ENCODE measurements at regions not wholly inside any gene's neighbourhood (a gene's known extent, or its start where the extent isn't known, plus 50 kb on each side); places are given as distances from the start of the nearest gene placed in this dataset.

DNA sequence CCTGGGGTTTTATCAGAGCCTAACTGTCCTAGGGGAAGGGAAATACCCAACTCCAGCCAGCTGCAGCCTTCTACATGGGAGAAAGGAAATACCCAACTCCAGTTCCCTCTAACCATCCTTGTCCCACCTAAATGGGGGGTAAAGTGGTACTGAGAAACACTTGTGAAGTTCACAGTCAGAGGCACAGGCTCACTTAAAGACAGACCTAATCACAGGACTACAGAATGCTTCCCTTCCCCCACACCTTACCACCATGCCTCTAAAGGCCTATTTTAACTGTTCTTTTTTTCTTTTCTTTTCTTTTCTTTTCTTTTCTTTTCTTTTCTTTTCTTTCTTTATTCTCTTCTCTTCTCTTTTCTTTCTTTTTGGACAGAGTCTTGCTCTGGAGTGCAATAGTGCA is 324.6 kb downstream of the SPATA17 start:
- Histone ChIP-seq H3K36me3 (ENCODE audit: control insufficient read depth in 2 of 2, insufficient read depth in 2 of 2, low read length in 1 of 2) (no peaks in the 10 kb centered on the region), H3K27ac (ENCODE audit: low read depth in 1 of 2, low read length in 1 of 2) (no peak overlapping the region), H3K9me3 (ENCODE audit: control insufficient read depth in 2 of 2, insufficient read depth in 1 of 2, low read length in 1 of 2) (peaks cover 0 to 6% of the 10 kb centered on the region in 2 donors), H3K27me3 (ENCODE audit: control insufficient read depth in 2 of 2, insufficient read depth in 1 of 2, low read length in 1 of 2) (no peaks in the 10 kb centered on the region), H3K4me1 (ENCODE audit: control insufficient read depth in 2 of 2, insufficient read depth in 2 of 2, low read length in 2 of 2) (no peaks in the 10 kb centered on the region), H3K4me3 (ENCODE audit: low read length in 2 of 2) (no peak overlapping the region)
- DNase-seq (ENCODE audit: low read depth in 6 of 9, low spot score in 9 of 9), result no peak

DNA sequence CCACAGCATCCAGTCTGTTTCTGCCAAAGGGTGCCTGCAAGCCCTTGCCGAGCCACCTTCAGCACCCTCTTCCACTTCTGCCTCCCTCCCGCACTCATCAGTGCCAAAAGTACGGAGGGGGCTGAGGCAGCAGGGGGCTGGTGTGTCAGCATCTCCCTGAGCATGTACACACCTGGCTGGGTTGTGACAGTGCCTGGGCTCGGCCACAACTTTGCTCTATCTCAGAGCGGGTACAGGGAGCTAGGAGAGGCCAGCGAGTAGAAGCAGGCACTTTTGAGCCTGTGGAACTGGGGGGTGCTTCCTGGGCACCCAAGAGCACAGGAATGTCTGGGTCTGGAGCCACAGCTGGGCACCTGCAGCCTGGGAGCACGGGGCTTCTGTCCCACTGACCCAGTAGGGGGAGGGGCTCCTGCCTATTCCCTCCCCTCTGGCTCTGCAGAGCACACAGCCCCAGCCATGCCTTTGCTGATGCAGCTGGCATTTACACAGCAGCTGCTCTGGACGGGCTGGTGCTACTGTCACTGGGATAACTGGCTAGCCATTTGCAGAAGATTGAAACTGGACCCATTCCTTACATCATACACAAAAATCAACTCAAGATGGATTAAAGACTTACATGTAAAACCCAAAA is 319.8 kb upstream of the RRP15 start:
- Histone ChIP-seq H3K27ac (ENCODE audit: low read depth in 1 of 2, low read length in 1 of 2) (no peak overlapping the region), H3K36me3 (ENCODE audit: control insufficient read depth in 2 of 2, insufficient read depth in 2 of 2, low read length in 1 of 2) (no peaks in the 10 kb centered on the region), H3K27me3 (ENCODE audit: control insufficient read depth in 2 of 2, insufficient read depth in 1 of 2, low read length in 1 of 2) (no peaks in the 10 kb centered on the region), H3K4me1 (ENCODE audit: control insufficient read depth in 2 of 2, insufficient read depth in 2 of 2, low read length in 2 of 2) (no peaks in the 10 kb centered on the region), H3K9me3 (ENCODE audit: control insufficient read depth in 2 of 2, insufficient read depth in 1 of 2, low read length in 1 of 2) (peaks cover 0 to 20% of the 10 kb centered on the region in 2 donors), H3K4me3 (ENCODE audit: low read length in 2 of 2) (no peak overlapping the region)
- DNase-seq (ENCODE audit: low read depth in 6 of 9, low spot score in 9 of 9), result no peak
- 80% methylated on average over 8 of the region's 8 CpGs for WGBS

DNA sequence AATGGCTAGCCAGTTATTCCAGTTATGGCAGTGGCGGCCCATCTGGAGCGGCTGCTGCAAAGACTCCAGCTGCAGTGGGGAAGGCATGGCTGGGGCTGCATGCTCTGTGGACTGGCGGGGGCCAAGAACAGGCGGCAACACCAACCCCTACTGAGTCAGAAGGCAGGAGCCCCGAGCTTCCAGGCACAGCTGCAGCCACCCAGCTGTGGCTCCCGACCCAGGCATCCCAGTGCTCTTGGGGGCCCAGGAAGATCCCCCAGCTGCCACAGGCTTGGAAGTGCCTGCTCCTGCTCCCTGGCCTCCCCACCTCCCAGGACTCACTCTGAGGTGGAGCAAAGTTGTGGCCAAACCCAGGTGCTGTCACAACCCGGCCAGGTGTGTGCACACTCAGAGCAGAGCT is 317.0 kb upstream of the RRP15 start:
- H3K27me3 ChIP-seq (ENCODE audit: control insufficient read depth in 2 of 2, insufficient read depth in 1 of 2, low read length in 1 of 2), result no peaks in the 10 kb centered on the region
- H3K4me3 ChIP-seq (ENCODE audit: low read length in 2 of 2), result no peak overlapping the region
- no peak for DNase-seq (ENCODE audit: low read depth in 6 of 9, low spot score in 9 of 9)
- no peak overlapping the region for H3K27ac ChIP-seq (ENCODE audit: low read depth in 1 of 2, low read length in 1 of 2)
- 92% methylated on average over 7 of the region's 7 CpGs for WGBS
- peaks cover 0 to 20% of the 10 kb centered on the region in 2 donors for H3K9me3 ChIP-seq (ENCODE audit: control insufficient read depth in 2 of 2, insufficient read depth in 1 of 2, low read length in 1 of 2)
- no peaks in the 10 kb centered on the region for H3K4me1 ChIP-seq (ENCODE audit: control insufficient read depth in 2 of 2, insufficient read depth in 2 of 2, low read length in 2 of 2)
- no peaks in the 10 kb centered on the region for H3K36me3 ChIP-seq (ENCODE audit: control insufficient read depth in 2 of 2, insufficient read depth in 2 of 2, low read length in 1 of 2)

DNA sequence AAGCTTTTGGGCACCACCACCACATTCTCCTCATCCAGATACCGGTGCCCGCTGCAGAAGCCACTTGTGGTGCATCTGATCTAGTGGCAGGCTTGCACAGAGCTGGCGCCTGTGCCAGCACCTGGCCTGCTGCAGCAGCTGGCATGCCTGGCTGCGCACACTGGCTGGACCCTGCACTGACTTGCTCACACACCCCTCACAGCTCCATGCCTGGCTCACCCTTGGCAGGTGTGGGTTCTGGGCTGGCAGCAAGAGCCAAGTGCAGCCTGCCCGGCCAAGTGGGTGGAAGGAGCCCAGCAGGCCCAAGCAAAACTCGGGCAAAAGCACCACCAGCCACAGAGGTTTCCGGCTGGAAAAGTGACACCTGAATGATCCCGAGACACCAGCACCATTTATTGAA is 315.7 kb upstream of the RRP15 start:
- Histone ChIP-seq H3K9me3 (ENCODE audit: control insufficient read depth in 2 of 2, insufficient read depth in 1 of 2, low read length in 1 of 2) (peaks cover 0 to 20% of the 10 kb centered on the region in 2 donors), H3K4me1 (ENCODE audit: control insufficient read depth in 2 of 2, insufficient read depth in 2 of 2, low read length in 2 of 2) (no peaks in the 10 kb centered on the region), H3K27ac (ENCODE audit: low read depth in 1 of 2, low read length in 1 of 2) (no peak overlapping the region), H3K4me3 (ENCODE audit: low read length in 2 of 2) (no peak overlapping the region), H3K36me3 (ENCODE audit: control insufficient read depth in 2 of 2, insufficient read depth in 2 of 2, low read length in 1 of 2) (no peaks in the 10 kb centered on the region), H3K27me3 (ENCODE audit: control insufficient read depth in 2 of 2, insufficient read depth in 1 of 2, low read length in 1 of 2) (no peaks in the 10 kb centered on the region)
- DNase-seq (ENCODE audit: low read depth in 6 of 9, low spot score in 9 of 9), result no peak
- 87% methylated on average over 8 of the region's 8 CpGs for WGBS

DNA sequence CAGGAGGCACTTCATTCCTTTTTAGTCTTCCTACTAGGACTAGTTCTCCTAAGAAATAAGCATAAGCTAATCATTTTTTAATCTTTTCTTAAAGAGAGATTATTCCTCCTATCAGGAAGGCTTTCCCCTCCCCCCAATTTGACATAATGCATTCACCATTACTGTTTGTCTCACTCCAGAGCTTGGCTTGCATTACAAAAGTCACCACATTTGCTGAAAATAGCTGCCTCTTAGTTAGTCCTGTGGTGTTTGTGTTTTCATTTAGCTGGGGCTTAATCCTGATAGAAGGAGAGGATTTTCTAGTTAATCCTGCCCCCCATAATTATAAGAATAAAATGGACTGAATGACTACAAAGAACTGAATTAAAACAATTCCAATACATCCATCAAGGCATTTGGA is 307.1 kb upstream of the RRP15 start:
- H3K4me3 ChIP-seq (ENCODE audit: low read length in 2 of 2), result no peak overlapping the region
- H3K9me3 ChIP-seq (ENCODE audit: control insufficient read depth in 2 of 2, insufficient read depth in 1 of 2, low read length in 1 of 2), result no peaks in the 10 kb centered on the region
- no peaks in the 10 kb centered on the region for H3K36me3 ChIP-seq (ENCODE audit: control insufficient read depth in 2 of 2, insufficient read depth in 2 of 2, low read length in 1 of 2)
- H3K4me1 ChIP-seq (ENCODE audit: control insufficient read depth in 2 of 2, insufficient read depth in 2 of 2, low read length in 2 of 2), result no peaks in the 10 kb centered on the region
- no peak overlapping the region for H3K27ac ChIP-seq (ENCODE audit: low read depth in 1 of 2, low read length in 1 of 2)
- no peak for DNase-seq (ENCODE audit: low read depth in 6 of 9, low spot score in 9 of 9)
- no peaks in the 10 kb centered on the region for H3K27me3 ChIP-seq (ENCODE audit: control insufficient read depth in 2 of 2, insufficient read depth in 1 of 2, low read length in 1 of 2)

DNA sequence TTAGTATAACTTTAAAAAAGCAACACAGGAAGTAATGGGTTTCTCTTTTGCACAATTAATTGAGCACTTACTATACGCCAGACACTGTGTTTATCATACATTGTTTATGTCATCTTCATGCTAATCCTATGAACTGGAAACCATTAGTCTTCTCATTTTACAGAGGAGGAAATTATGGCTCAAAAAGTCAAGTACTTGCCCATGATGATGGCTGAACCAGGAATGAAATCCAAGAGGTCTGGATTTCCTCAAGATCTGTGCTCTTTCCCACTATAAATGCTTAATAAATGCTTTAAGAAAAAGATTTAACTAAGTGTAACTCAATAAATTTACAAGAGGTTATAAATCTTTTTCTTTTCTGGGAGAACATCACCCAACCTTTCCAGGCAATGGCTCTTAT is 303.7 kb upstream of the RRP15 start:
- DNase-seq (ENCODE audit: low read depth in 6 of 9, low spot score in 9 of 9), result no peak
- whole genome bisulfite sequencing, result 94% methylated on average over 1 of the region's 1 CpG

DNA sequence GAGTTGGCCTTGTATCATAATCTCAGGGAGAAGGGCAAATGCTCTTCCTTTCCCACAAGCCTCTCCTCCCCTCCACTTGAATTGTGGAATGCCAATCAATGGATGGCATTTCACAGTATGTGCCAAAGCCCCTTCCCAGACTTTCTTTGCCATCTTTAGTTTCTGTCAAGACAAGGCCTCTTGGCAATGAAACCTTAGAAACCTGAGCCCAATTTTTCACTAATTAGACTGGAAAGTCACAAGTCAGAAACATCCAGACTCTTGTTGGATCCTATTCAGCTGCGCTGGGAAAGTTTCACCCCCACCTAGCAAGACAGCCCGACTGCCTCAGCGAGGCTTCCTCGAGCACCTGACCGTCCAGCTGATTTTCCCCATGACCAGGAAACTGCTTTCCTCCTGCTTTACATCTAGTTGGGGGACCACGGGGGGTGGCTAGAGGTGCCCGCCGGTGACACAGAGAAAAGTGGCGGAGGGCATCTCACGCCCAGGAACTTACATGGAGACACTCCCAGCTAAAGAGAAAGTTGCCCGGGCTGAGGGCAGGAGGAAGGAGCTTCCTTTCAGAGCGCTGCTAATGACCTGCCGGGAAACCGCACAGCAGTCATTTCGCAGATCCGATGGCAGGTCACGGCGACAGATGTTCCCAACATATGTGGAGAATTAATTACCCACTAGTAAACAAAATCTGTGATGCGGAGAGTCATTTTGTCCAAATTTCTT is 302.6 kb upstream of the RRP15 start:
- no peak overlapping the region for H3K4me3 ChIP-seq (ENCODE audit: low read length in 2 of 2)
- no peak for DNase-seq (ENCODE audit: low read depth in 6 of 9, low spot score in 9 of 9)
- H3K27ac ChIP-seq (ENCODE audit: low read depth in 1 of 2, low read length in 1 of 2), result no peak overlapping the region
- no peaks in the 10 kb centered on the region for H3K4me1 ChIP-seq (ENCODE audit: control insufficient read depth in 2 of 2, insufficient read depth in 2 of 2, low read length in 2 of 2)
- 77% methylated on average over 19 of the region's 19 CpGs for WGBS
- H3K9me3 ChIP-seq (ENCODE audit: control insufficient read depth in 2 of 2, insufficient read depth in 1 of 2, low read length in 1 of 2), result no peaks in the 10 kb centered on the region
- no peaks in the 10 kb centered on the region for H3K36me3 ChIP-seq (ENCODE audit: control insufficient read depth in 2 of 2, insufficient read depth in 2 of 2, low read length in 1 of 2)
- no peaks in the 10 kb centered on the region for H3K27me3 ChIP-seq (ENCODE audit: control insufficient read depth in 2 of 2, insufficient read depth in 1 of 2, low read length in 1 of 2)

More for the DNA sequence above, 303.7 kb upstream of the RRP15 start:
- Histone ChIP-seq H3K27me3 (ENCODE audit: control insufficient read depth in 2 of 2, insufficient read depth in 1 of 2, low read length in 1 of 2) (no peaks in the 10 kb centered on the region), H3K36me3 (ENCODE audit: control insufficient read depth in 2 of 2, insufficient read depth in 2 of 2, low read length in 1 of 2) (no peaks in the 10 kb centered on the region), H3K27ac (ENCODE audit: low read depth in 1 of 2, low read length in 1 of 2) (no peak overlapping the region), H3K4me1 (ENCODE audit: control insufficient read depth in 2 of 2, insufficient read depth in 2 of 2, low read length in 2 of 2) (no peaks in the 10 kb centered on the region), H3K9me3 (ENCODE audit: control insufficient read depth in 2 of 2, insufficient read depth in 1 of 2, low read length in 1 of 2) (no peaks in the 10 kb centered on the region), H3K4me3 (ENCODE audit: low read length in 2 of 2) (no peak overlapping the region)

DNA sequence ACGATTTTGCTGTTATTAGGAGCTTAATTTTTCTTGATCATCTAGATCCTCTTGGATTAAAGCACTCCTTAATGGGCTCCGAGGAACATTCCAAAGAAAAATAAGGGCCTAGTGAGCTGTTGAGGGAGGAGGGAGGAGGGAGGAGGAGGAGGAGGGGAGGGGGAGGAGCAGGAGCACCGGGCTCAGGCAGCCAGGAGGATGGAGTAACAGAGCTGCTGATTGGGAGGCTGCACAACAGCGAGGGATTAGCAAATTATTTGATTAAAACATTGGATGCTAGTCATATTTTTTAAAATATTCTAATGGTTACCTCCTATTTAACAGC is 302.1 kb upstream of the RRP15 start:
- Histone ChIP-seq H3K27me3 (ENCODE audit: control insufficient read depth in 2 of 2, insufficient read depth in 1 of 2, low read length in 1 of 2) (no peaks in the 10 kb centered on the region), H3K9me3 (ENCODE audit: control insufficient read depth in 2 of 2, insufficient read depth in 1 of 2, low read length in 1 of 2) (no peaks in the 10 kb centered on the region), H3K36me3 (ENCODE audit: control insufficient read depth in 2 of 2, insufficient read depth in 2 of 2, low read length in 1 of 2) (no peaks in the 10 kb centered on the region), H3K27ac (ENCODE audit: low read depth in 1 of 2, low read length in 1 of 2) (no peak overlapping the region), H3K4me3 (ENCODE audit: low read length in 2 of 2) (no peak overlapping the region), H3K4me1 (ENCODE audit: control insufficient read depth in 2 of 2, insufficient read depth in 2 of 2, low read length in 2 of 2) (no peaks in the 10 kb centered on the region)
- 70% methylated on average over 4 of the region's 4 CpGs for WGBS
- no peak for DNase-seq (ENCODE audit: low read depth in 6 of 9, low spot score in 9 of 9)

DNA sequence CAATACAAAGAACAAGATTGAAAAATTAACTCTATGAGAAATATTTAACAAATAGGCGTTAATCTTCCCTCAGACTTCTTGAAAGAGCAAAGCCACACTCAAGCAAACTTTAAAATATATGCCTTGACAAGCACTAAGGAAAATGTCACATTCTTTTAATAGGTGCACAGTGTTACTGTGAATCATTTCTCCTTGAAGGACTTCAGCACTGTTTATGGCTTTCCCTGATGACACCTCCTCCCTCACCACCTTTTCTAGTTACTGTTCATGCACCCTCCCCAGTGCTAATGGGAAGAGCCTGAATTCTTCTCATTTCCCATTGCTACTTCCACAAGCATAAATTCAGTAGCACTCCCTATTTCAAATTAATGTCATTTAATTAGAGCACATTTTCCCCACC is 299.5 kb upstream of the RRP15 start:
- no peak overlapping the region for H3K27ac ChIP-seq (ENCODE audit: low read depth in 1 of 2, low read length in 1 of 2)
- no peaks in the 10 kb centered on the region for H3K36me3 ChIP-seq (ENCODE audit: control insufficient read depth in 2 of 2, insufficient read depth in 2 of 2, low read length in 1 of 2)
- H3K4me3 ChIP-seq (ENCODE audit: low read length in 2 of 2), result no peak overlapping the region
- no peak for DNase-seq (ENCODE audit: low read depth in 6 of 9, low spot score in 9 of 9)
- H3K27me3 ChIP-seq (ENCODE audit: control insufficient read depth in 2 of 2, insufficient read depth in 1 of 2, low read length in 1 of 2), result no peaks in the 10 kb centered on the region
- 83% methylated on average over 1 of the region's 1 CpG for WGBS
- H3K9me3 ChIP-seq (ENCODE audit: control insufficient read depth in 2 of 2, insufficient read depth in 1 of 2, low read length in 1 of 2), result no peaks in the 10 kb centered on the region
- H3K4me1 ChIP-seq (ENCODE audit: control insufficient read depth in 2 of 2, insufficient read depth in 2 of 2, low read length in 2 of 2), result no peaks in the 10 kb centered on the region

Data from thymus (tissue), 11 donors.